Stimulated activated CD8-positive, alpha-beta memory T cell treated with anti-CD3 and anti-CD28 coated beads, Interleukin-15, amount 100 ng/mL, for 1 hour (primary cell): ENCODE measurements at regions not wholly inside any gene's neighbourhood (a gene's known extent, or its start where the extent isn't known, plus 50 kb on each side); places are given as distances from the start of the nearest gene placed in this dataset.
"Not testable (repeated sequence)": the region's sequence is repeated elsewhere in the genome, so short reads cannot be mapped to it uniquely, and the experiment has no call there.

Experiments
- DNase-seq: peaks from one replicate; pipeline ENCODE4 v3.0.0-alpha.2; 2020; ENCODE audit warnings: low read depth

DNA sequence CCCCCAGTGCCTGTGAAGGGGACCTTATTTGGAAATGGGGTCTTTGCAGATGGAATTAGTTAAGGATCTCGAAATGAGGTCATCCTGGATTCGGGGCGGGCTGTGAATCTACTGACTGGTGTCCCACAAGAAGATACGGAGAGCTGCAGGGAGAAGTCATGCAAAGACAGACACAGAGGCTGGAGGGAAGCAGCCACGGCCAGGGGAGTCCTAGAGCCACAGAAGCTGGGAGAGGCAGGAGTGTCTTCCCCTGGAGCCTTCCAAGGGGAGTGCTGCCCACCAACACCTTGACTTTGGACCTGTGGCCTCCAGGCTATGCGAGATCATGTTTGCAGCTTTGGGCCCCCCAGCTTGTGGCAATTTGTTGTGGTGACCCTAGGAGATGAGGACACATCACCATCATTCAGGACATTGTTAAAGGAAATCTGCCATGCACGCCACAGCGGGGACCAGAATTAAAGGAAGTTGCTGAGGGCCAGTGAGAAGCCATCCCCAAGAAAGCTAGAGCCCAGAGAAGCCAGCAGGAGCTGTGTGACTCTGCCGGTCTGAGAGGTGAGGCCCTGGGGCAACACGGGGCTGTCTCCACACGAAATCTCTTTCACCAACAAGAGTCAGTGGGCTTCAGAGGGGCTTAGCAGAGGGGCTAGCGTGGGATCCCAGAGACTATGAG, 434.7 kb downstream of the BRD1 start:
- no peak for DNase-seq

- no peak for DNase-seq
Observed at GRCh38 chr22:49392247-49392646, 435.4 kb downstream of the BRD1 start.

DNA sequence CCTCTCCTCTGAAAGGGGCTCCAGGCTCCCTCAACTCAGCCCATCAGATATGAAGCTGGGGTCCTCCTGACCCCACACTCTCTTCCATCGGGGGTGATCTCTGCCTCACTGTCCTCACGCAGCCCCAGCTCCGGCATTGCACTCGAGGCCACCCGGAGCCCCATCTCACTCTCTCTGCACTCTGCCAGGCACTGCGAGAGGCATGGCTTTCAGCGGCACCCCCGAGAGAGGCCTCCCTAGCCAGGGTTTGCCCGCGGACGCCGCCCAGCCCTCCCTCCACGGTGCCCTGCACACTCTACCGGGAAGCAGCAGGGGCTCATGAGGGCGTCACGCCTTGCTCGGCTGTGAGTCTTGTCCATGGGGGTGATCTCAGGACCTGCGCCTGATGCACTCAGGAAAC, 436.2 kb downstream of the BRD1 start:
- DNase-seq: no peak

GRCh38 chr22:49390954-49391353, 436.7 kb downstream of the BRD1 start:
- DNase-seq: no peak

DNA sequence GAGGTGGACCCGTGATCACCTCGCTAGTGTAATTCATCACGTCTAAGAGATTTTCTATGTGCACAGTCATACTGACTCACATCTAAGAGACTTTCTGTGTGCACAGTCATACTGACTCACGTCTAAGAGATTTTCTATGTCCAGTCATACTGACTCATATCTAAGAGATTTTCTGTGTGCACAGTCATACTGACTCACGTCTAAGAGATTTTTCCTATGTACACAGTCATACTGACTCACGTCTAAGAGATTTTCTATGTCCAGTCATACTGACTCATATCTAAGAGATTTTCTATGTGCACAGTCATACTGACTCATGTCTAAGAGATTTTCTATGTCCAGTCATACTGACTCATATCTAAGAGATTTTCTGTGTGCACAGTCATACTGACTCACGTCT, 443.8 kb downstream of the BRD1 start:
- not testable (repeated sequence) for DNase-seq

DNA sequence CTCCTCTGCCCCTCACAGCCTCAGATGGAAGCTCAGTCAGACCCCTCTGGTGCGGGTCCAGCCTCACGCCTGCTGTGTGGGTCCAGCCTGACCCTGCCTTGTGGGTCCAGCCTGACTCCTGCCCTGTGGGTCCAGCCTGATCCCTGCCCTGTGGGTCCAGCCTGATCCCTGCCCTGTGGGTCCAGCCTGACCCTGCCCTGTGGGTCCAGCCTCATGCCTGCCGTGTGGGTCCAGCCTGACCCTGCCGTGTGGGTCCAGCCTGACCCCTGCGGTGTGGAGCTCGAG, 445.3 kb downstream of the BRD1 start:
- no peak for DNase-seq

- DNase-seq: no peak
Observed at GRCh38 chr22:49381595-49382450, 445.9 kb downstream of the BRD1 start.

DNA sequence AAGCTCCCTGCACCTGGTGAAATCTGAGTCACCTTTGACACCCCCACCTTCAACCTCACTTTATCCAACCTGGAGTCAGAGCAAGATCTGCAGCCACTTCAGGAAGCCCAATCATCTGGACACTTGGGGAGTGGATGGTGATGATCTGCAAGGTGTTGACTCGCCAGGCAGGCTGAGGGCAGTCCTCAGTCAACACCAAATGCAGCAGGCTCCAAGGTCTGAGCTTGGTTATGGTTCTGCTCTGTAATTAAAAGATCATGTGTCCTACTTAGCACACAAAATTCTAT, 446.9 kb downstream of the BRD1 start:
- no peak for DNase-seq

DNA sequence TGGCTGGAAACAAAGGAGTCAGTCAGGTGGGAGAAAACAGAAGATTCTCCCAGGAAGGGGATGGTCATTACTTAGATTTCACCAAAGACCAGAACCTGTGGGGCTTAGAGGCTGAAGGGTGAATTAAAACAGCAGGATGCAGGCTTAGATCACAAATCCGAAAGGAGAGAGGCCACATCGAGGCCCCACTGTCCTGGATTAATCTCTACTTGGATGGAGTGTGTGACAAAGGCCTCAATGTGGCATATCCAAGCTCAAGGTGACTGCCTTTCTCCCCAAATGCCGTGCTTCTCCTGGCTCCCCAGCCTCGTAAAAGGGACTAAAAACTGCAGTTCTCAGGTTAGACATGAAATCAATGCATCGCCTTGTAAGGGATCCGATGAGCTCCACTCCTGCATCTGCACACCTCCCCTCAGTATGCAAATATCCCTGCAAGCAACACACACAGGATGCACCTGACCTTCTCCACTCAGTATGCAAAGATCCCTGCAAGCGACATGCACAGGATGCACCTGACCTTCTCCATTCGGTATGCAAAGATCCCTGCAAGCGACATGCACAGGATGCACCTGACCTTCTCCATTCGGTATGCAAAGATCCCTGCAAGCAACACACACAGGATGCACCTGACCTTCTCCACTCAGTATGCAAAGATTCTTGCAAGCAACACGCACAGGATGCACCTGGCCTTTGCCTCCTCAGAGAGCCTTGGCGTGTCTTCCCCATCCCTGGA, 447.4 kb downstream of the BRD1 start:
- no peak for DNase-seq

DNA sequence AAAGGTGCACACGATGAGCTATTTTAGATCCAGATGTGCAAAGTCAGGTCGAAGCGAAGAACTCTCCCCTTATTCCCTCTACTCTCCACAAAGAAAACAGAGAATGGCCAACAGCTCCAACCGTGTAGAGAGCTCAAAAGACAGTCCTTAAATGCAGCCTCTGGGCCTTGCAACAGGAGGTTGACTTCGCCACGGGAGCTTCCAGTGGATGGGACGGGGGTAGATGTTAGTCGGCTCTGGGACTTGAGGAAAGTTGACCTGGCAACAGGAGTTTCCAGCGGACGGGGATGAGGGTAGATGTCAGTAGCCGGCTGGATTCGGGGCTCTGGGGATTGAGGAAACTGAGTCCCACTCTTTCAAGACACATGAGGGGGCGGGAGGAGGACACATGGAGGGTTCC, 450.4 kb downstream of the BRD1 start:
- DNase-seq: no peak

GRCh38 chr22:49373801-49374226, 453.9 kb downstream of the BRD1 start:
- DNase-seq: no peak

- no peak for DNase-seq
Observed at GRCh38 chr22:49373289-49373666, 454.4 kb downstream of the BRD1 start.

DNA sequence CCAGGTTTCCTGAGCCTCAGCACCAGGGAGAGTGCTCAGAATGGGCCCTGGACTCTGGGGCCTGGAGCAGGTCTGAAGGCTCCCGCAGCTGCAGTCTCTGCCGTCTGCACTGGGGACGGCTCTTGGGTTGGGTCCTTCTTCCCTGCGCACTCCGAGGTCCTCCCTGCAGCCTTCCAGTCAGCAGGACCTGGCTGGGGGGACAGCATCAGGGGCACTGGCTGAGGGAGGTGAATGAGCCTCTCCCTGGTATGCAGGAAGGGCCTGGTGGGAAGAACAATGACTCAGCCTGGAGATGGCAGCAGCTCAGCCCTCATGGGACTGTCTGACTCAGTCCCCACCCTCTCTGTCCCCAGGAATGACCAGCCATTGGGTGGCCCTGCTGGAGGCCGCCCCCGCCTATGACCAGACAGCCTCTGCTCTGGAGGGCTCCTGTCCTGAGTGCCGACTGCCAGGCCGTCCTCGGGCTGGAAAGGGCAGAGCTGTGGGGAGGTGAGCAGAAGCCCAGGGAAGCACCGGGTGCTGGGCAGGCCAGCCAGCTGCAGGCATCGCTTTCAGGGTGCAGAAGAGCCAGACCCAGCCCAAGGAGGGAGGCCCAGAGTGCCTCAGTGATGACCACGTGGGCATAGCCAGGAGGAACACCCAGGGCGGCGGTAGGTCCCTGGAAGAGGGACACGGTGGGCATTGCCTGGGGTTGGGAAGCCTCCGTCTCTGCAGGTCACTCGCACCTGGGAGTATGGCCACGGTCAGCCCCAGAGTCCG, 455.0 kb downstream of the BRD1 start:
- no peak for DNase-seq

- no peak for DNase-seq
Observed at GRCh38 chr22:49372111-49372529, 455.6 kb downstream of the BRD1 start.

GRCh38 chr22:49371325-49372110, 456.2 kb downstream of the BRD1 start:
- DNase-seq: no peak

DNA sequence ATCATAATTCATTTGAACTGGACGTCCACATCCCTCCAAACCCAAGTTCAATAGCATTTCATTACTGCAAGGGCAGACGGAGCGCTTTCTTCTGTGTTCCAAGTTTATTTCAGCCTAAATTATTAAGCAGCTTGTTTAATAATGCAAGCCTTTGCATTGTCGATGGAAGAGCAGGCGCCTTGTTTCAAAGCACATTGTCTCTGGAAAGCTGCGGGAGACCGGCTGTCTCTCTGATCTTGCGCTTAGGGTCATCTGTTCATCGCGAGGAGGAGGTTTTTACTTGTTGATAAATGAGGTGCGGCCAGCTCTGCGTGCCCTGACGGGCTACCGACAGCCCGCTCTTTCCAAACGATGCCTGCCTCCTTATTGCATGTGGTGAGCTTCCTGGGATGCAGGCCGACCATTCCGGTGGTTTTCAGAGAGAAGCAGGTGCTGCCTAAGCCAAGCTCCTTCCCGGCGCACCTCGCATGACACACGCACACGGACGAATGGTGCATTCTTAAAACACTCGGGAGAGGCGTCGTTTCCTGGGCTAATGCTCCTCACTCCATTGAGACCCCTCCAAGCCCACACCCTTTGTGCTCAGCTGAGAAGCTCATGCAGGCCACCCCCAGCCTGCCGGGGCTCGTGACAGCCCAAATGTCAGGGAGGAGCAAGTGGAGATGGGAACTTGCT, 456.9 kb downstream of the BRD1 start:
- no peak for DNase-seq

DNA sequence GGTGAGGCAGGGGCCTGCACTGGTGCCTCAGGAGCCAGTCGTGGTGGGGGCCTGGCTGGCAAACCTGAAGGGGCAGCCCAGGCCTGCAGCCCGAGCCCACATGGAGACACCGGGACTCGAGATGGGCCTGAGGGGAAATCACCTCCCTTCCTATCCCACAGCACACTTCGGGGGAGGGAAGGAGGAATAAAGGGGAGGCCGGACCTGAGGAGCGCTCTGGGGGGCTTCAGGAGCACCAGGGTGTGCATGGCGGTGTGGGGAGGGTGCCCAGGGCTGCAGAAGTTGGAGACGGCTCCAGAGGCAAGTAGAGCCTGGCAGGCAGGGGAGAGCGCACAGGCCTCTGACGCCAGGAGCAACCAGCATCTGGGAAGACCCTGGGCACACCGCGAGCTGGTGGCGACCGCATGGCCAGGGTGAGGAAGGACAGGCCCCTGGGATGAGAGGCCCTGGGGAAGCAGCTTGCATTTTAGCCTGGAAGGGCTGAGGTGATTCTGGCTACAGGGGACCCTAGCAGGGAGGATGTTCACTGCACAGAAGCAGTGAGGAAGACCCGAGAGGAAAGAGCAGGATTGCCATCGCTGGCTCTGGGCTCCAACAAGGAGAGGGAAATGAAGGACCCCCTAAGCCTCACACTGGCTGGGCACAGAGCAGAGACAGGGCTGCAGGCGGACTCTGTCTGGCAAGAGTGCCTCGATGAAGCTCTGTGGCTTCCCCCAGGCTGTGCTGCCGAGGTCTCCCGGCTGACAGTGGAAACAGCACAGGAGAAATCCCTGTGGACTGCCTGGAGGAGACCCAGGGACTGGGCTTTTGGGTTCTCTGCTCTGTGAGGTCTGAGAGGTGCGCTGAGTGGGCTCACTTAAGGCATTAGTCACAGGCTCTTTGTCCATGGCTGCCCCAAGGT, 457.7 kb downstream of the BRD1 start:
- no peak for DNase-seq

- DNase-seq: no peak
Observed at GRCh38 chr22:49368976-49369725, 458.5 kb downstream of the BRD1 start.

- no peak for DNase-seq
Observed at GRCh38 chr22:49368221-49368975, 459.3 kb downstream of the BRD1 start.
